ENCODE measurements at regions not wholly inside any gene's neighbourhood (a gene's known extent, or its start where the extent isn't known, plus 50 kb on each side); places are given as distances from the start of the nearest gene placed in this dataset.

DNA sequence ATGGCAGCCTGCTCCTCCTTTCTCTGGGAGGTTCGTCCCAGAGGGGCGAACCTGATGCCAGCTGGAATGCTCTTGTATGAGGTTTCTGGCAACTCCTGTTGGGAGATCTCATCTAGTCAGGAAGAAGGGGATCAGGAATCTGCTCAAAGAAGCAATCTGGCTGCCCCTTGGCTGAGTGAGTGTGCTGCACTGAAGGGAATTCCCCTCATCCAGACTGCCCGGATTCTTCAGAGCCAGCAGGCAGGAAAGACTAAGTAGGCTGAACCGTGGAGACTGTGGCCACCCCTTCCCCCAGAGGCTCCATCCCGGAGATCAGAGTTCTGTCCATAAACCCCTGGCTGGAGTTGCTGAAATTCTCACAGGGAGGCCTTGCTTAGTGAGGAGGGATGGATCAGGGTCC, 476.0 kb downstream of the CSNK1G3 start (continued):
- TF ChIP-seq, protein P1, sequence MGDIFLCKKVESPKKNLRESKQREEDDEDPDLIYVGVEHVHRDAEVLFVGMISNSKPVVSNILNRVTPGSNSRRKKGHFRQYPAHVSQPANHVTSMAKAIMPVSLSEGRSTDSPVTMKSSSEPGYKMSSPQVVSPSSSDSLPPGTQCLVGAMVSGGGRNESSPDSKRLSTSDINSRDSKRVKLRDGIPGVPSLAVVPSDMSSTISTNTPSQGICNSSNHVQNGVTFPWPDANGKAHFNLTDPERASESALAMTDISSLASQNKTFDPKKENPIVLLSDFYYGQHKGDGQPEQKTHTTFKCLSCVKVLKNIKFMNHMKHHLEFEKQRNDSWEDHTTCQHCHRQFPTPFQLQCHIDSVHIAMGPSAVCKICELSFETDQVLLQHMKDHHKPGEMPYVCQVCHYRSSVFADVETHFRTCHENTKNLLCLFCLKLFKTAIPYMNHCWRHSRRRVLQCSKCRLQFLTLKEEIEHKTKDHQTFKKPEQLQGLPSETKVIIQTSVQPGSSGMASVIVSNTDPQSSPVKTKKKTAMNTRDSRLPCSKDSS (IDR thresholded peaks at IDR 0.05; ENCODE audit: low read depth, partially characterized antibody): no peak
- TF ChIP-seq, protein P2, sequence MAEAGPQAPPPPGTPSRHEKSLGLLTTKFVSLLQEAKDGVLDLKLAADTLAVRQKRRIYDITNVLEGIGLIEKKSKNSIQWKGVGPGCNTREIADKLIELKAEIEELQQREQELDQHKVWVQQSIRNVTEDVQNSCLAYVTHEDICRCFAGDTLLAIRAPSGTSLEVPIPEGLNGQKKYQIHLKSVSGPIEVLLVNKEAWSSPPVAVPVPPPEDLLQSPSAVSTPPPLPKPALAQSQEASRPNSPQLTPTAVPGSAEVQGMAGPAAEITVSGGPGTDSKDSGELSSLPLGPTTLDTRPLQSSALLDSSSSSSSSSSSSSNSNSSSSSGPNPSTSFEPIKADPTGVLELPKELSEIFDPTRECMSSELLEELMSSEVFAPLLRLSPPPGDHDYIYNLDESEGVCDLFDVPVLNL (CRISPR knock-in tag; IDR thresholded peaks at IDR 0.05; ENCODE audit: low read depth): no peak
- TF ChIP-seq ZKSCAN3 (CRISPR knock-in tag; IDR thresholded peaks at IDR 0.05) (no peak), TRIM24 (IDR thresholded peaks at IDR 0.05) (no peak), CXXC5 (CRISPR knock-in tag; IDR thresholded peaks at IDR 0.05) (no peak), RAD21 (CRISPR knock-in tag; conservative IDR thresholded peaks at IDR 0.05 in 1 of 2, IDR thresholded peaks at IDR 0.05 in 1 of 2) (no peak), POLR2A (conservative IDR thresholded peaks at IDR 0.05) (no peak), MYC (IDR thresholded peaks at IDR 0.05; ENCODE audit: low read depth, low read length) (no peak), MYC (CRISPR knock-in tag; IDR thresholded peaks at IDR 0.05; ENCODE audit: borderline replicate concordance, low read depth) (no peak)

DNA sequence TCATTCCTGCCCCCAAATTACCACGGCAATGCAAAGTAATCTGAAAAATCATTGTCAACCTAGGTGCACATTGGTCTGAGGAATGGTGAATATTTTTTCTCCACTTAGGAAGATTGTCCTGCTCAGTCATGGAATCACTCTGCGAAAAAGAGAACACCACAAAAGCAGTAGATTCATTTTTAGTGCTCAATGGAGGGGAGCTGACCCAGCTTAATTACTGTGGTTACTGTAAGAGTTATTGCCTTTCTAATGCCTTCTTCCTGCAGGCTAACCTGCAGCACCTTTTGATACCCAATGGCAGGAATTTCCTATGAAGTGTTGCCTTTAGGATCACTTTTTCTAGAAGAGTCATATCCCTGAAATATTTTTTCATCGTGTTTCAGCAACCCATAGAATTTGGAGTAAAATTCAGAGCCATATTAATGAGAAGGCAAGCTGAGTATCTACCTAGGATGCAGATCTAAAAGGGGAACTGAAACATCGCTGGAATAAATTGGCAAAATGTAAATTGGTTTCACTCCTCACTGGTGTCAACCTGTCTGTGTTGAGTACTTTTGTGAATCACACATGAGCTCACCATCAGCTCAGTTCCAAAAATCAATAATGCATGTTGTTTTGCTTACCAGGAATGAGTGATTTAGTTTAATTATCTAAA, 464.5 kb downstream of the CSNK1G3 start:
- H4K20me1 ChIP-seq (replicated peaks; ENCODE audit: control insufficient read depth, insufficient read depth, low read length): no peaks in the 10 kb centered on the region
- H3K4me1 ChIP-seq (replicated peaks in 1 of 2; ENCODE audit: control insufficient read depth in 2 of 2, insufficient read depth in 2 of 2, low read length in 2 of 2): no peaks in the 10 kb centered on the region
- no peaks in the 10 kb centered on the region for H3K9me1 ChIP-seq (ENCODE audit: control insufficient read depth, insufficient read depth, low read length)
- ChIA-PET CTCF (ENCODE audit: low intra/inter-chr PET ratio) (no interaction called here), POLR2A (no interaction called here)
- no peak for FAIRE-seq
- no peak overlapping the region for H3K4me3 ChIP-seq
- DNase-seq (ENCODE audit: extremely low read depth in 1 of 4, low spot score in 3 of 4): no peak
- H3K79me2 ChIP-seq (ENCODE audit: control insufficient read depth, insufficient read depth, low read length): no peaks in the 10 kb centered on the region
- H3K9me3 ChIP-seq (replicated peaks; ENCODE audit: control insufficient read depth, insufficient read depth, low read depth, low read length): no peaks in the 10 kb centered on the region
- intact Hi-C loops (cut with micrococcal nuclease) (no loop called here), in situ Hi-C loops (cut with MboI) (no loop called here)
- BruUV-seq (replicated peaks): no TSS peak
- no peak overlapping the region for H3K9ac ChIP-seq (ENCODE audit: insufficient read depth in 1 of 2, low read depth in 2 of 2, low read length in 2 of 2)
- H3K27ac ChIP-seq (ENCODE audit: extremely low read depth, low read depth, low read length): no peak overlapping the region
- H3K27me3 ChIP-seq (ENCODE audit: control insufficient read depth in 2 of 2, insufficient read depth in 2 of 2, low read length in 2 of 2): no peaks in the 10 kb centered on the region
- no peak overlapping the region for H2AFZ ChIP-seq (ENCODE audit: low read depth, low read length)
- H3K4me2 ChIP-seq (ENCODE audit: insufficient read depth, low read length): no peak overlapping the region
- H3K36me3 ChIP-seq (ENCODE audit: control insufficient read depth, insufficient read depth, low read length): no peaks in the 10 kb centered on the region
- WGBS (ENCODE audit: insufficient coverage, low coverage, missing lambda C conversion rate): 0% methylated on average over 4 of the region's 4 CpGs
- no peak for ATAC-seq
- TF ChIP-seq KLF13 (tag; IDR thresholded peaks at IDR 0.05; ENCODE audit: borderline replicate concordance, low read depth): no peak
- TF ChIP-seq MAZ (CRISPR knock-in tag; conservative IDR thresholded peaks at IDR 0.05 in 1 of 2, IDR thresholded peaks at IDR 0.05 in 1 of 2): no peak
- TF ChIP-seq MXI1 (IDR thresholded peaks at IDR 0.05; ENCODE audit: low read depth, low read length): no peak
- no peak for TF ChIP-seq BDP1 (IDR thresholded peaks at IDR 0.05; ENCODE audit: insufficient read depth, insufficient read length)
- TF ChIP-seq, protein P3, sequence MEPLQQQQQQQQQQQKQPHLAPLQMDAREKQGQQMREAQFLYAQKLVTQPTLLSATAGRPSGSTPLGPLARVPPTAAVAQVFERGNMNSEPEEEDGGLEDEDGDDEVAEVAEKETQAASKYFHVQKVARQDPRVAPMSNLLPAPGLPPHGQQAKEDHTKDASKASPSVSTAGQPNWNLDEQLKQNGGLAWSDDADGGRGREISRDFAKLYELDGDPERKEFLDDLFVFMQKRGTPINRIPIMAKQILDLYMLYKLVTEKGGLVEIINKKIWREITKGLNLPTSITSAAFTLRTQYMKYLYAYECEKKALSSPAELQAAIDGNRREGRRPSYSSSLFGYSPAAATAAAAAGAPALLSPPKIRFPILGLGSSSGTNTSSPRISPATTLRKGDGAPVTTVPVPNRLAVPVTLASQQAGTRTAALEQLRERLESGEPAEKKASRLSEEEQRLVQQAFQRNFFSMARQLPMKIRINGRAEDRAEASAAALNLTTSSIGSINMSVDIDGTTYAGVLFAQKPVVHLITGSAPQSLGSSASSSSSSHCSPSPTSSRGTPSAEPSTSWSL (CRISPR knock-in tag; IDR thresholded peaks at IDR 0.05; ENCODE audit: borderline replicate concordance): no peak
- TF ChIP-seq, protein P4, sequence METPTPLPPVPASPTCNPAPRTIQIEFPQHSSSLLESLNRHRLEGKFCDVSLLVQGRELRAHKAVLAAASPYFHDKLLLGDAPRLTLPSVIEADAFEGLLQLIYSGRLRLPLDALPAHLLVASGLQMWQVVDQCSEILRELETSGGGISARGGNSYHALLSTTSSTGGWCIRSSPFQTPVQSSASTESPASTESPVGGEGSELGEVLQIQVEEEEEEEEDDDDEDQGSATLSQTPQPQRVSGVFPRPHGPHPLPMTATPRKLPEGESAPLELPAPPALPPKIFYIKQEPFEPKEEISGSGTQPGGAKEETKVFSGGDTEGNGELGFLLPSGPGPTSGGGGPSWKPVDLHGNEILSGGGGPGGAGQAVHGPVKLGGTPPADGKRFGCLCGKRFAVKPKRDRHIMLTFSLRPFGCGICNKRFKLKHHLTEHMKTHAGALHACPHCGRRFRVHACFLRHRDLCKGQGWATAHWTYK (CRISPR knock-in tag; IDR thresholded peaks at IDR 0.05): no peak

Measured in K562 (cell line).